ENCODE measurements at regions not wholly inside any gene's neighbourhood (a gene's known extent, or its start where the extent isn't known, plus 50 kb on each side); places are given as distances from the start of the nearest gene placed in this dataset.

GRCh38 chr4:17168571-17168970 is 270.1 kb upstream of the LDB2 start:
- DNase-seq = no peak
- H3K36me3 Mint-ChIP-seq = peaks cover 0 to 7% (median 0%) of the 10 kb centered on the region in 3 donors
- ATAC-seq = no peak
- H3K9me3 Mint-ChIP-seq = peaks cover 0 to 10% (median 4%) of the 10 kb centered on the region in 9 donors
- POLR2A ChIA-PET = no interaction called here
- no peaks in the 10 kb centered on the region for H3K4me1 Mint-ChIP-seq
- H3K27me3 Mint-ChIP-seq = peaks cover 2 to 47% (median 12%) of the 10 kb centered on the region in 5 donors
- no peak overlapping the region for H3K4me3 Mint-ChIP-seq
- no peak overlapping the region for H3K27ac Mint-ChIP-seq

DNA sequence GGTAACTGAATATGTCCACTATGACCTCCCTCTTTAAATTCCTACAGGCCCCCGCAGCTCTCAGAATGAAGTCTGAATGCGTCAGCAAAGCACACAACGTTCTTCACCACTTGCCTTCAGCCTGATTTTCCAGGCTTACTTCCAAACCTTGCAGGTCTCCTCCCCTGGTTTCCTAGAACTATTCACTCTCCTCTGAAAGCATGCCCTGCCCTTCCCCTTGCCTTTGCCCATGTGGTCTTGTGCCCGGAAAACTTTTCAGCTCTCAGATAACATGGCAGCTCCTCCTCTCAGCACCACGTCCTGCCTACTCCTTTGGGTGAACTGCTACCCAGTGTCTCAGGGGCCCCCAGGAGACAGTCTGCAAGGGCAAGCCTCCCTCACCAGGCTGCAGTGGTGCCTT is 268.5 kb upstream of the LDB2 start:
- no peak for DNase-seq
- Mint-ChIP-seq H3K27ac (no peak overlapping the region), H3K4me1 (no peaks in the 10 kb centered on the region), H3K9me3 (peaks cover 0 to 26% (median 8%) of the 10 kb centered on the region in 9 donors), H3K36me3 (peaks cover 0 to 7% (median 0%) of the 10 kb centered on the region in 3 donors), H3K27me3 (peaks cover 2 to 55% (median 16%) of the 10 kb centered on the region in 5 donors), H3K4me3 (no peak overlapping the region)
- ATAC-seq = no peak
- POLR2A ChIA-PET = no interaction called here

DNA sequence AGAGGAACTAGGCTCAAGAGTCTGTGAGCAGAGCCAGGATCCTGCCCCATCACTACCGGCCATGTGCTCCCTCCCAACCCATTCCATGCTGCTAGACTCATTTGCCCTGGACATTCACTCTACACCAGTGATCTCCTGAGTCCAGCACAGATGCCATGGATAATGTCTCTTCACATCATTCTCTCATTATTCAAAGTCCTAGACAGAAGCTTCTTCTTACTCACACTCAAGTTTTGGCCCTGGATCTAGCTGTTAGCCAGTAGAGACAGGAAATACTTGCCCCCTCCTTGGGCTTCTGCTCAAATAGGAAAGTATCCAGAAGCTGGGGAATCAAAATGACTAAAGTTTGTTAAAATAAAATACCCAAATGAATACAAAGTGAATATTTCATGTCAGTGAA is 266.8 kb upstream of the LDB2 start:
- no peak for ATAC-seq
- POLR2A ChIA-PET = no interaction called here
- Mint-ChIP-seq H3K4me1 (peaks cover 0 to 6% (median 0%) of the 10 kb centered on the region in 4 donors), H3K36me3 (peaks cover 0 to 7% (median 0%) of the 10 kb centered on the region in 3 donors), H3K4me3 (no peak overlapping the region), H3K27ac (no peak overlapping the region), H3K9me3 (peaks cover 2 to 43% (median 16%) of the 10 kb centered on the region in 9 donors), H3K27me3 (peaks cover 0 to 55% (median 14%) of the 10 kb centered on the region in 5 donors)
- no peak for DNase-seq

DNA sequence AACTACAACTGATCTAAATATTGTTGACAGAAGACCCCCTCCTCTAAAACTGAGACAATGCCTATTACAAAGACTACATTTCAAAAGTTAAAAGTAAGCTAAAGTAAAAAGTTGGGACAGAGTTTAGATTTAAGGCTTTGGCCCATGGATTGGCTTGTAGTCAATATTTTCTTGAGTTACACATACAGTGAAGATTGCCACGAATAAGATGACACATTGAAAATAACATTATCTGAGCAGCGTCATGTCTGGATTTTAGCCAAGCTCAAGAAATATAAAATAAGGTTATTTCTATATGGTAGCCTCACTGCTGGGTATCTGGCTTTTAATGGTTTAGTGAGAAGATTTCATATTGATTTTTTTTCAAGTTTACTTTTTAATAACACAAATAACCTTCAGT is 266.2 kb upstream of the LDB2 start:
- H3K27ac Mint-ChIP-seq = no peak overlapping the region
- H3K4me3 Mint-ChIP-seq = no peak overlapping the region
- H3K9me3 Mint-ChIP-seq = peaks cover 2 to 49% (median 17%) of the 10 kb centered on the region in 9 donors
- H3K27me3 Mint-ChIP-seq = peaks cover 0 to 55% (median 16%) of the 10 kb centered on the region in 5 donors
- peaks cover 0 to 6% (median 0%) of the 10 kb centered on the region in 4 donors for H3K4me1 Mint-ChIP-seq
- POLR2A ChIA-PET = no interaction called here
- no peak for DNase-seq
- H3K36me3 Mint-ChIP-seq = peaks cover 0 to 7% (median 0%) of the 10 kb centered on the region in 3 donors
- no peak for ATAC-seq

DNA sequence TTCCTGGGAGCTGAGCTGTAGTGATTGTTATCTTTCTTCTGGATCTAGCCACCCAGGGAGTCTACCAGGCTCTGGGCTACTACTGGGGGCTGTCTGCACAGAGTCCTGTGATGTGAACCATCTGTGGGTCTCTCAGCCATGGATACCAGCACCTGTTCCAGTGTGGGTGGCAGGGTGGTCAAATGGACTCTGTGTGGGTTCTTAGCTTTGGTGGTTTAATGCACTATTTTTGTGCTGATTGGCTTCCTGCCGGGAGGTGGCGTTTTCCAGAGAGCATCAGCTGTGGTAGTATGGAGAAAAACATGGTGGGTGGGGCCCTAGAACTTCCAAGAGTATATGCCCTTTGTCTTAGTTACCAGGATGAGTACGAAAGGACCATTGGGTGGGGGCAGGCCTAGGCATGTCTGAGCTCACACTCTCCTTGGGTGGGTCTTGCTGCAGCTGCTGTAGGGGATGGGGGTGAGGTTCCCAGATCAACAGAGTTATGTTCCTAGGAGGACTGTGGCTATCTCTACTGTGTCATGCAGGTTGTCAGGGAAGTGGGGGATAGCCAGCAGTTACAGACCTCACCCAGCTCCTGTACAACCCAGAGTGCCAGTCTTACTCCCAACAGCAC is 264.8 kb upstream of the LDB2 start:
- ATAC-seq (no peak), DNase-seq (no peak)
- Mint-ChIP-seq H3K4me1 (peaks cover 0 to 6% (median 0%) of the 10 kb centered on the region in 4 donors), H3K9me3 (peaks cover 3 to 52% (median 23%) of the 10 kb centered on the region in 9 donors), H3K4me3 (no peak overlapping the region), H3K27me3 (peaks cover 0 to 45% (median 16%) of the 10 kb centered on the region in 5 donors), H3K36me3 (peaks cover 0 to 7% (median 0%) of the 10 kb centered on the region in 3 donors), H3K27ac (no peak overlapping the region)
- POLR2A ChIA-PET = no interaction called here

DNA sequence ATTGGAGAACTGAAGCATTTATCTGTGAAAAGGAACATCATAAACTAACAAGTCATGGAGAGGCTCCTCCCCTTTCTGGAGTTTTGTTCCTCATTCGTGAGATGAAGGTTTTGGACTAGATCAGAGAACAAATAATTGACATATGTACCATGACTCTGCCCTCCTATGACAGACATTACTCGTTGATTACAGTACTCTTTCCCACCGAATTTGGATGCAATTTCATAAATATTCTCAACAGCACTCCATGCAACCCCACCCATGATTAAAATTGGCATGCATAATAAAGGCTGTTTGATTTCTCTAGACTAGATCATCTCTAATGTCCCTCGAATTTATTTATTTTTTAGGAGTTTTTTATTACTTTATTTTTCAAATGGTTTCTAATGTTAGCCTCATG is 258.9 kb upstream of the LDB2 start:
- Mint-ChIP-seq H3K27ac (no peak overlapping the region), H3K27me3 (peaks cover 0 to 11% (median 0%) of the 10 kb centered on the region in 5 donors), H3K4me3 (no peak overlapping the region), H3K9me3 (peaks cover 2 to 30% (median 18%) of the 10 kb centered on the region in 9 donors), H3K4me1 (peaks cover 0 to 6% (median 0%) of the 10 kb centered on the region in 4 donors), H3K36me3 (no peaks in the 10 kb centered on the region)
- DNase-seq = no peak
- POLR2A ChIA-PET = no interaction called here
- no peak for ATAC-seq

DNA sequence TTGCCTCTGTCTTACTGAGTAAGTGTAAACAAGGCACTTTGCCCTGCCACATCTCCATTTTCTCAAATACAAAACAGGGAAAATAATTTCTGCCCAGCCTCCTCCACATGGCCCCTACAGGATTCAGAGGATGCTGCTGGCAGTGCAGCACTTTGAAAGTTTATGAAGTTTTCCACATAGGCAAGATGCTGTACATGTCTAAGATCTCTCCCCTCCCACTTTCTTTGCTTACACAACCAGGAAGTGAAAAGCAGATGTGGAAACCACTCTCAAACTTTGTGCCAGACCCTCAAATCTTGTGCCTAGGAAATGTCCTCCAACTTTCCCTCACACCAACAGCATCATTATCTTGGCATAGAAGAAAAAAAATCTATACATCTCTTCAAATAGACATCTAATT is 257.0 kb upstream of the LDB2 start:
- peaks cover 0 to 18% (median 8%) of the 10 kb centered on the region in 9 donors for H3K9me3 Mint-ChIP-seq
- no peak for ATAC-seq
- H3K27ac Mint-ChIP-seq = no peak overlapping the region
- H3K4me1 Mint-ChIP-seq = peaks cover 0 to 1% (median 0%) of the 10 kb centered on the region in 4 donors
- DNase-seq = no peak
- H3K4me3 Mint-ChIP-seq = no peak overlapping the region
- peaks cover 0 to 11% (median 0%) of the 10 kb centered on the region in 5 donors for H3K27me3 Mint-ChIP-seq
- H3K36me3 Mint-ChIP-seq = no peaks in the 10 kb centered on the region
- POLR2A ChIA-PET = no interaction called here

- ATAC-seq (no peak), DNase-seq (no peak)
- Mint-ChIP-seq H3K27me3 (peaks cover 0 to 6% (median 0%) of the 10 kb centered on the region in 5 donors), H3K27ac (no peak overlapping the region), H3K36me3 (peaks cover 0 to 6% (median 0%) of the 10 kb centered on the region in 3 donors), H3K9me3 (peaks cover 0 to 10% (median 5%) of the 10 kb centered on the region in 9 donors), H3K4me1 (peaks cover 0 to 1% (median 0%) of the 10 kb centered on the region in 4 donors), H3K4me3 (no peak overlapping the region)
- POLR2A ChIA-PET = no interaction called here
Measured at GRCh38 chr4:17153572-17153971, 255.1 kb upstream of the LDB2 start.

GRCh38 chr4:17152941-17153540 is 254.6 kb upstream of the LDB2 start:
- peaks cover 0 to 10% (median 2%) of the 10 kb centered on the region in 9 donors for H3K9me3 Mint-ChIP-seq
- POLR2A ChIA-PET = no interaction called here
- peaks cover 0 to 6% (median 0%) of the 10 kb centered on the region in 3 donors for H3K36me3 Mint-ChIP-seq
- peaks cover 0 to 4% (median 0%) of the 10 kb centered on the region in 5 donors for H3K27me3 Mint-ChIP-seq
- H3K4me1 Mint-ChIP-seq = peaks cover 0 to 1% (median 0%) of the 10 kb centered on the region in 4 donors
- ATAC-seq (no peak), DNase-seq (no peak)
- no peak overlapping the region for H3K4me3 Mint-ChIP-seq
- no peak overlapping the region for H3K27ac Mint-ChIP-seq

DNA sequence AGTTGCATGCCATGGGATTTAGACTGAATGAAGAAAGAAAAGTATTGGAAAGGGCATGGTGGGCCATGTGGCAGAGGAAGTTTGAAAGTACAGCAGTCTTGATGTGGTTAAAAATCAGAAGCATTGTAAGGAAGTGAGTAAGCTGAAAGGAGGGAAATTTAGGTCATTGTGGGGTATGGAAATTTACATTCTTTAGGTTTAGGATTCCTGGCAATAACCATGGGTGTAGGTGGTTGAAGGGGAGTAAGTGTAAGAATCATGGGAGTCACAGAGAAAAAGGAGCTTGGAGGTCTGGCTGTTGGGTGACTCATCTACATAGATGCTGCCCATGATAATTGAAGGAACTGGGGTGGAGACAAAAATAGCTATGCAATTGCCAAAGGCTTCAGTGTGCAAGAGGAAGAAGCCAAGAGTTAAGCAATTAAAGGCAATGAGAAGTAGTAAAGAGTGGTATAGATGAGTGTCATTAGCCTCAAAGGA is 243.8 kb upstream of the LDB2 start:
- POLR2A ChIA-PET = no interaction called here
- H3K4me3 Mint-ChIP-seq = no peak overlapping the region
- H3K4me1 Mint-ChIP-seq = no peaks in the 10 kb centered on the region
- ATAC-seq = no peak
- no peak for DNase-seq
- peaks cover 0 to 12% (median 4%) of the 10 kb centered on the region in 3 donors for H3K36me3 Mint-ChIP-seq
- peaks cover 0 to 16% (median 0%) of the 10 kb centered on the region in 5 donors for H3K27me3 Mint-ChIP-seq
- H3K9me3 Mint-ChIP-seq = peaks cover 0 to 31% (median 27%) of the 10 kb centered on the region in 9 donors
- no peak overlapping the region for H3K27ac Mint-ChIP-seq

DNA sequence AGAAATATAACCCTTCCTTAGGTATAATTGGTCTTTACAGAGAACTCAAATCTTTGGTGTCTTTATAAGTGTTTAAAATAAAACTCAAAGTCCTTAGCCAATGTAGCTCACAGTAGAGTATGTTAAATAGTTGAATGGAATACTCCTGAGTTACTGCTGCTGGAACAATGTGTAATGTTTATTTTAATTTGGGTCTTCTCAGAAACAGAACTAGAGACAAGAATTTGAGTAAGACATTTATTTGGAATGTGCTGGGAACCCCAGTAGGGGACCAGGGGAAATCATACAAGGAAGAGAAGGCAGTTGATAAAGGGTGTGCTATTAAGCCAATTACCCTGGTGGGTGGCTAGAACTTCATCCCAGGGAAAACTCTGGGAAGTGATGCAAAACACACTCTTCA is 240.4 kb upstream of the LDB2 start:
- Mint-ChIP-seq H3K4me1 (no peaks in the 10 kb centered on the region), H3K27me3 (peaks cover 0 to 15% (median 5%) of the 10 kb centered on the region in 5 donors), H3K36me3 (peaks cover 0 to 23% (median 4%) of the 10 kb centered on the region in 3 donors), H3K4me3 (no peak overlapping the region), H3K9me3 (peaks cover 0 to 36% (median 27%) of the 10 kb centered on the region in 9 donors), H3K27ac (no peak overlapping the region)
- POLR2A ChIA-PET = no interaction called here
- no peak for DNase-seq
- ATAC-seq = no peak

- H3K27me3 Mint-ChIP-seq = peaks cover 0 to 30% (median 9%) of the 10 kb centered on the region in 5 donors
- H3K27ac Mint-ChIP-seq = no peak overlapping the region
- POLR2A ChIA-PET = no interaction called here
- peaks cover 0 to 26% (median 14%) of the 10 kb centered on the region in 9 donors for H3K9me3 Mint-ChIP-seq
- peaks cover 0 to 18% (median 0%) of the 10 kb centered on the region in 3 donors for H3K36me3 Mint-ChIP-seq
- no peaks in the 10 kb centered on the region for H3K4me1 Mint-ChIP-seq
- DNase-seq = no peak
- ATAC-seq = no peak
- no peak overlapping the region for H3K4me3 Mint-ChIP-seq
Measured at GRCh38 chr4:17134565-17134964, 236.1 kb upstream of the LDB2 start.

DNA sequence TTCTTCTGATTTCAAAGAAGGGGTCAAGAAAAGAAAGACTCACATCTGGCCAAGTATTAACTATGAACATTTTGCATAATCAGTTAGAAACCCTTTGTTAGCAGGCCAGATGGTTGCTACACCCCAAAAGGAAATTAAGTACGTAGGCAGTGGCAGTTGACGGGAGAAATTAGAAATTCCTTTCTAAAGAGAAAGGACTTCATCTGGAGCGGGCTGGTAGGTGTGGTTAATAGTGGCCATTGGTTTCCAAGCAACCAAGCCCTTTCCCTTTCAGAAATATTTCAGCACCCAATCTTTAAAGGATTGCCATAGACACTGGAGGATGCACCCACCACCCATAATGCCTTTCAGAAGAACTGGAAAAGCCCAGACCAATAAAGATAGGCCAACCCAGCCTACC is 235.7 kb upstream of the LDB2 start:
- Mint-ChIP-seq H3K4me1 (no peaks in the 10 kb centered on the region), H3K27ac (no peak overlapping the region), H3K4me3 (no peak overlapping the region), H3K27me3 (peaks cover 0 to 30% (median 9%) of the 10 kb centered on the region in 5 donors), H3K9me3 (peaks cover 0 to 21% (median 12%) of the 10 kb centered on the region in 9 donors), H3K36me3 (peaks cover 0 to 16% (median 0%) of the 10 kb centered on the region in 3 donors)
- no peak for ATAC-seq
- no peak for DNase-seq
- POLR2A ChIA-PET = no interaction called here
